ENCODE measurements at regions not wholly inside any gene's neighbourhood (a gene's known extent, or its start where the extent isn't known, plus 50 kb on each side); places are given as distances from the start of the nearest gene placed in this dataset.

DNA sequence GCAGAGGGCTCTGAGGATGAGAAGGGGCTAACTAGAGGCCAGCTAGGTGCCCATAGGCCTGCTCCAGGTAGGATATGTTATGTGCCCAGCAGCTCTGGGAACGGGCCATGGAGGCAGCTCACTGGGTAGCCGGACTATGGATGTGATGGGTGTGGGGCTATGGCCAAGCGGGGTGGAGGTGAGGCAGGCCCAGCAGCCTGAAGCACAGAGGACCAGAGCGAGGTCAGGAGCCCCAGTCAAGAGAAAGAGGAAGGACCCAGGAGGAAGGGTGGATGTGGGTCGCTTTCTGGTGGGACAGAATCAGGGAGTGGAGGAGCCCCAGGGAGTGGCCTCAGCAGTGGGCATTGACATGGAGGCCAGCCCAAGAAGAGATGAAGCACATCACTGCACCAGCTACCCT is 117.9 kb upstream of the MLN start:
- DNase-seq: no peak

DNA sequence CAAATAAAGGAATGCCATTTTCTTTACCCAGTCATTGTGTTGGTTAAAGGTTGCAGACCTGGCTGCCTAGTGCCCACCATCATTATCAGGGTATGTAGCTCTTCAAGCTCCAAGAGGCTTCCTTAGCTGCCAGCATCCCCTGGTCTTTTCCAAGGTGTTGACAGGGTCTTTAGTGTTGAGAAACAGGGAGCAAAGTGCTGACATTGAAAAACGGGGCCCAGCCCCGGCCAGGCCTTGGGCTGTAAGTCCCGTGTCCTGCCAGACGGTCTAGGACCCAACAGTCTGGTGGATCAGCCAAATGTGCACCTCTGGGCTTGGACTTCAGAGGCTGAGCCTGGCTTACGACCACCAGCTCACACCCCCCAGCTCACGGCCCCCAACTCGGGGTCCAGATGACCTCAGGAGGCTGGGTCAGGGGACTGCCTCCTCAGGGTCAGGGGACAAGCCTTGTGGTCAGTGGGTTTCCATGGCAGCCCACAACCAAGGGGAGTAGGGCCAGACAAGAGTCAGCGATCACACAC is 114.4 kb upstream of the MLN start:
- no peak for DNase-seq

- no peak for DNase-seq
Measured at GRCh38 chr6:33915134-33915533, 111.3 kb upstream of the MLN start.

GRCh38 chr6:33914645-33915044 is 110.8 kb upstream of the MLN start:
- DNase-seq: peak; percentile 73 to 88 (median 86)

- DNase-seq: no peak
Measured at GRCh38 chr6:33912195-33912594, 108.4 kb upstream of the MLN start.

- no peak for DNase-seq
Measured at GRCh38 chr6:33911488-33911887, 107.7 kb upstream of the MLN start.

GRCh38 chr6:33910594-33910993 is 106.8 kb upstream of the MLN start:
- DNase-seq: no peak

- DNase-seq: no peak
Measured at GRCh38 chr6:33909737-33910136, 105.9 kb upstream of the MLN start.

GRCh38 chr6:33908025-33908424 is 104.2 kb upstream of the MLN start:
- DNase-seq: no peak

DNA sequence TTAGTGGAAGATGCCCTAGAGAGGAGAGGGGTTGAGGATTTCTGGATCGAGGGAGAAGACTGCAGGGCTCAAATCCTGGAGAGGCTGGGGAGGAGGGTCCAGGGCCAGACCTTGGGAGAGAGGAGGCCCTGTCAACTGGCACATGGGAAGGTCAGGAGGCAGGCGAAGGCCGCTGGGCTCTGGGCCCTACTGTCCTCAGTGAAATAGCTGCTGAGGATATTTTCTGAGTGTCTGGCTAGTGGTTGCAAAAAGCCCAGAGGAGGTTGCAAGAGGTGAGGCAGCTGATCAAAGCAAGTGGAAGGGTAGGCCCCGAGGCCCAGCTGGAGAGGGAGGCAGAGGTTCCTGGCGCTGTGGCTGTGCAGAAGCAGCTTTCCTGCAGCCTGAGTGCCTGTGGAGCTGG is 103.4 kb upstream of the MLN start:
- DNase-seq: no peak

DNA sequence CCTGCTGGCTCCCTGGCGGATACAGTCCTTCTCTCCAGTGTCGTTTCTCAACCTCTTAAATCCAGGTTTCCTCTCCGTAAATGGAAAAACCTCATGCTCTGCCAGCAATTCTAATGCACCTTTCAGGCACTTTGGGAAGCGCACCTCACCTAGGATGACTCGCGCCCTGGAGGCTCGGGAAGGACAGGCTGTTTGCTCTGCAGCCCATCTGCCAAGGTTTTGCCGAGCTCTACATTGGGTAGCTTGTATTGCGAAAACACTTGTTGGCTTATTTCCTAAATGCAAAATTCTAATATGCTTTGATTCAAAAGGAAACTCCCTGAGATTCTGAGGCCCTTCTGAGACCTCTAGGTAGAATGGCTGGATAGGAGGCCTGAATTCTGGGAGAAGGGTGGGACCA is 102.6 kb upstream of the MLN start:
- DNase-seq: no peak

DNA sequence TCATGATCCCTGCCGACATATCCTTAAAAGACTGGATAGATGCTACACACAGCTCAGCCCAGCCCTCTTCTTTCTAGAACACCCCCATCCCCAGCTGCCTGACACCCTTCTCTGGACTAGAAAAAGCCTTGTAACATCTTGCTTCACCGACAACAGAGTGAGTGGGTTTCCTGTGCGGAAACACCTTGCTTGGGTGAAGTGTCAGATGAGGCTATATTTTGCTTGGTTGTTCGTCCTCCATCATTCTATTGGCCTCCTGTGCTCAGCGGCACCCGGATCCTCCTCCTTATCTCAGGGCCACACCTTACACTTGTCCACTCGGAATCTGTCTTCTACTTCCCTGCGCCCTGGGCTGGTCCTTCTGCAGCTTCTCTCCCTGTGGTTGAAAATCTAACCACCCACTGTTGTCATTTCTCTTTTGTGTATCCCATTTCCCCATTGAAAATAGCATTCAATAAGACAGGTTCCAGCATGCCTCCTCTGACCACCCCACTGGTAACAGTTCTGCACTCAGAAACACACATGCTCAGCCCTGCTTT is 101.3 kb upstream of the MLN start:
- DNase-seq: peak in 1 of 4 experiments; percentile 8

DNA sequence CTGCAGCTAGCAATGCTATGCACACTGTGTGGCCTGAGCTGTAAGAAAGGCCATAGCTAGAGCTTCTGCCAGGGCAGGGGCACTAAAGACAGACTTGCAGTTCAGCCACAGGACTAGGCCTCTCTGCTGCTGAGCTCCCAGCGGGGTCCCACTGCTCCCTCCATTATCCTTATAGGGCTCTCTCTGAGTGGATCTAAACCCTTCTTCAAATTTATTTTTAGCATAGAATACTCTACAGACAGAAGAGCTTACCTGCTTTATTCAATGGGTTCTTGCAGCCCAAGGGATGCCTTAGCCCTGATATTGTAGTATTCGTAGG is 100.9 kb upstream of the MLN start:
- DNase-seq: no peak

- no peak for DNase-seq
Measured at GRCh38 chr6:33904050-33904746, 100.4 kb upstream of the MLN start.

DNA sequence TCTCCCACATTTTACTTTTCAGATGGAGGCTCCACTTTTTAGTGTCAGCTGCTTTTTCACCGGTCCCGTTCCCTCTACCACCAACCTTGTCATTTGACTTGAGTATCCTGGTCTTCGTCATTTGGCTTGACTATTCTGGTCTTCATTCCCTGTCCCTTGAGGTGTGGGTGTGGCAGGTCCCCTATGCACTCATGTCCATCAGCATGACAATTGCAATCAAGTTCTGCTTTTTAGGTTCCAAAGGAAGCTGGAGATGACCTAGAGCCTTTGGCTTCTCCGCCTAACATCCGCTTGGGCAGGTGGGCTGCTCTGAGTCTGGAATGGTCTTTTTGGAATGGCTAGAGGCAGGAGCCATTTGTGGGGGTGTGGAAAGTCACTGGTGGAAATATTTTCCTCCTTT is 99.8 kb upstream of the MLN start:
- DNase-seq: no peak

DNA sequence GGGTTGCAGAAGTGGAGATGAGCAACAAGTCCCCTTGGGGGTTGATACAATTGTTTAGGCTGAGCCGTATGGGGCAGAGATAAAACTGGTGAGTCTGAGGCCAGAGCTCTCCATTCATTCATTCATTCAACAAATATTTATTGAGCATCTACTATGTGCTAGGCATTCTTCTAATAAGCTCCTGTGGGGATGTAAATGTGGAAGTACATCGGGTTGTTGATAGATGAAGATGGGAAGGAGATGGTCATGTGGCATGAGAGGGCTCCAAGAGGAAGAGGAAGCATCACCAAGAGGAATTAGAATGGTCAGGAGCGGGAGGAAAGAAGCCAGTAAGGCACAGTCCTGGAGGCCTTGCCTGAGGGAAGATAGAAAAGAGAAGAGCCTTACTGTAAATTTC is 98.7 kb upstream of the MLN start:
- DNase-seq: peak; percentile 13 to 53 (median 40)

GRCh38 chr6:33901822-33902456 is 98.1 kb upstream of the MLN start:
- DNase-seq: no peak

GRCh38 chr6:33898771-33899170 is 95.0 kb upstream of the MLN start:
- DNase-seq: no peak

DNA sequence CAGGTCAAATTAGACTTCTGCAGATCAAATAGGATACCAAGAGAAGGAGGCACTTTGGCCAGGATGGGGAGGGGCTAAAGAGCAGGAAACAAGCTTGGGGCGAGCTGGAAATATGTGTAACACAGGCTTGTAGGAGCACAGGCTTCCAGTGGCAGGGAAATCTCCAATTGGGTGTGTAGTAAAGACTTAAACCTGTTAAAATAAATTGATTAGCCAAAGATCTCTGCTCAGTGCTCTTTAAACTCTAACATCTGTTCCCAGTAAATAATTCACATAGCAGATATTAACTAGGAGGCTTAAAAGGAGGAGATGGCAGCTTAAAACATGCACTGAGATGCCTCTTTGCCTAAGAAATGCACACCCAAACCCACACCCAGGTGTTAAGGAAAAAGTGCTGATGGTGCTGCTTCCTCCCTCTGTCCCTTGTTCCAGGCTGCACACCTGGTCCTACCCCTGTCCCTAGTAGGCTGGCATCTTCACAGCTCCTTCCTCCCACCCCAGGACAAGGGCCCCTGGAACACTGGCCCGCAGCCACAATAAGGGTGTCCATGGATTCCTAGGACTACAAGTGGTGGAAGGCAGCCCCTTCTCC is 93.5 kb upstream of the MLN start:
- no peak for DNase-seq

DNA sequence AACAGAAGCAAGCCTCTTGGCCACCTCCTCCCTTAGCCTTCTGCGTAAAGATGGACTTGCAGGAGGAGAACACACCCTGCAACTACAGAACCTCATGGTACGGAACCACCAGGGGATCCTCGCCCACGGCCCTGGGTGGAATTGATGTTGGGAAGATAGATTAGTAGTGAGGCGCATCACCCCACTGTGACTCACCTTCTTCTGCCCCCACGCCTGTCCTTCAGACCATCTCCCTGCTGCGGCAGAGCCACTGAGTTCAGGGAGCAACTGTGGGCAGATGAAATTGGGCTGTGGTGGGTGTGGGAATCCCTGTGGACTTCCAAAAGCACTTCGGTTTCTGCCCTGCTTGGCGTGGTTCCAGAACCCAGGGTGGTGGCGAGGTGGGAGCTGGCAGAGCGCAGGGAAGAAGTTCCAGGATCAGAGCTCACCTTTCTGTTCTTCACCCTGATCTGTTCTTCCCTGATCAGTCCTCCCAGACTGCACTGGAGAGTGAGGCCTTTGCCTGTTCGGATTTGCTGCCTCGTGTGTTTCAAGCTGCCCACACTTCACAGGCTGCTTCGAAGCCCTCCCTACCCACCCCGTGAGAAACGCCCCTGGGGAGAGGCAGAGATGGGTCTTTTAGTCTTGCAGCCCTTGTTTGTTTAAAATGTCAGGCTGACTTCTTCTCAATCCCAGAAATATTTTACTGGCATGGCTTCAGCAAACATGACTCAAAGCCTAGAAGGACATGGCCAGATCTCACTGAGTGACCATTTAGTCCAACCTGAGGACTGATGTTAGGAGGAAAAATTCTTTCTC is 92.8 kb upstream of the MLN start:
- peak in 1 of 4 experiments; percentile 7 for DNase-seq

DNA sequence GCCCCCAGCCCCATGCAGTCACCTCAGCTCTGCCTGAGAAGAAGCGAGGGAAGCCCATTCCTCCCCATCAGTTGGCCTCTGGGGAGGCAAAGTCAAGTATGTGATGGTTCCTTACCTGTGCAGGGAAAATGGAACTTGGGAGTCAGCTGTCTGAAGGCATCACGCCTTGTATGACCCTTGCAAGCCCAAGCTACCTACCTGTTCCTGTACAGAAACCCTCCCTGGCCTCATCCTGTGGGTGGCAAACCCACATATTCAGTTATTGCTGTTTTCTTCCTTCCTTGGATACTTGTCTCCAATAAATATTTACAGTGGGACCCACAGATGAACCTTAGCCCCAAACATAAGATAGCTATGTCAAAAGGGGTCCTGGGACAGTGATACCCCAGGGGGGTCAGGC is 92.2 kb upstream of the MLN start:
- DNase-seq: no peak

GRCh38 chr6:33895296-33895695 is 91.5 kb upstream of the MLN start:
- no peak for DNase-seq

- DNase-seq: no peak
Measured at GRCh38 chr6:33894438-33894837, 90.6 kb upstream of the MLN start.

Measured in suppressor macrophage (primary cell).